B cell (primary cell): ENCODE measurements at regions not wholly inside any gene's neighbourhood (a gene's known extent, or its start where the extent isn't known, plus 50 kb on each side); places are given as distances from the start of the nearest gene placed in this dataset.

Experiments used
- CTCF ChIP-seq: fragments of 200-600 bp; IDR thresholded peaks from one replicate; pipeline ENCODE4 v1.8.0; 2022; ENCODE audit warnings: antibody characterized with exemption, mild to moderate bottlenecking
- EZH2 ChIP-seq: IDR thresholded peaks from 2 replicates; pipeline ENCODE4 v1.6.1; 2012; ENCODE audit warnings: borderline replicate concordance, low read depth, mild to moderate bottlenecking, moderate library complexity, low read length; ENCODE audit not compliant: insufficient read depth, poor library complexity, severe bottlenecking

- no peak for TF ChIP-seq CTCF
- TF ChIP-seq EZH2: no peak
Measured at GRCh38 chr6:9492790-9493189, 922.1 kb downstream of the TFAP2A start.
